ENCODE measurements at regions not wholly inside any gene's neighbourhood (a gene's known extent, or its start where the extent isn't known, plus 50 kb on each side); places are given as distances from the start of the nearest gene placed in this dataset.

DNA sequence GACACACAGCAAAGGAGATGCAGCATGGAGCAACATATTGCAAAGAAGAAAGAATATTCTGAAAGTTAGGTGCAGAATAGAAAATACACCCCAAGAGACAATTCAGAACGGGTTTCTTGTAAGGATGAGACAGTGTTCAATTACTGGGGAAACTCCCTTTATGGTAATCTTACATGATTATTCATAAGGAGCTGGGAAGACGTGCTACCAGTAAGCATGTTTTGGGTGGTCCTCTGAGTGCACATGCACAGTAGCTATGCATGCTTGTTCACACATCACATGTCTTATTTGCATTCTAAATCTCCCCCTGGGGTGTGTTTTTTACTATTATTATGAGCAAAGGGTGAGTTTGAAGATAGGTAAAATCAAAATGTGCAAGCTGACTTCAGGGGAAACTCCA lies 1448.8 kb downstream of the TECRL start:
- TF ChIP-seq, protein P1, sequence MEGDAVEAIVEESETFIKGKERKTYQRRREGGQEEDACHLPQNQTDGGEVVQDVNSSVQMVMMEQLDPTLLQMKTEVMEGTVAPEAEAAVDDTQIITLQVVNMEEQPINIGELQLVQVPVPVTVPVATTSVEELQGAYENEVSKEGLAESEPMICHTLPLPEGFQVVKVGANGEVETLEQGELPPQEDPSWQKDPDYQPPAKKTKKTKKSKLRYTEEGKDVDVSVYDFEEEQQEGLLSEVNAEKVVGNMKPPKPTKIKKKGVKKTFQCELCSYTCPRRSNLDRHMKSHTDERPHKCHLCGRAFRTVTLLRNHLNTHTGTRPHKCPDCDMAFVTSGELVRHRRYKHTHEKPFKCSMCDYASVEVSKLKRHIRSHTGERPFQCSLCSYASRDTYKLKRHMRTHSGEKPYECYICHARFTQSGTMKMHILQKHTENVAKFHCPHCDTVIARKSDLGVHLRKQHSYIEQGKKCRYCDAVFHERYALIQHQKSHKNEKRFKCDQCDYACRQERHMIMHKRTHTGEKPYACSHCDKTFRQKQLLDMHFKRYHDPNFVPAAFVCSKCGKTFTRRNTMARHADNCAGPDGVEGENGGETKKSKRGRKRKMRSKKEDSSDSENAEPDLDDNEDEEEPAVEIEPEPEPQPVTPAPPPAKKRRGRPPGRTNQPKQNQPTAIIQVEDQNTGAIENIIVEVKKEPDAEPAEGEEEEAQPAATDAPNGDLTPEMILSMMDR (IDR thresholded peaks at IDR 0.05), result no peak
- TF ChIP-seq POLR2A (IDR thresholded peaks at IDR 0.05), result no peak

Measured in uterus (tissue), 2 donors.